Colonic mucosa (tissue), 4 donors: ENCODE measurements at regions not wholly inside any gene's neighbourhood (a gene's known extent, or its start where the extent isn't known, plus 50 kb on each side); places are given as distances from the start of the nearest gene placed in this dataset.
"Not testable (repeated sequence)": the region's sequence is repeated elsewhere in the genome, so short reads cannot be mapped to it uniquely, and the experiment has no call there.

Experiments used
- DNase-seq: peaks from one replicate; pipeline ENCODE4 v3.0.0-alpha.2; 2020
- H3K27ac ChIP-seq: fragments of 200-600 bp; one replicate; pipeline ENCODE4 v1.8.0; 2021
- H3K27me3 ChIP-seq: fragments of 200-600 bp; one replicate; pipeline ENCODE4 v1.8.0; 2021
- H3K36me3 ChIP-seq: fragments of 200-600 bp; one replicate; pipeline ENCODE4 v1.8.0; 2021
- H3K4me1 ChIP-seq: fragments of 200-600 bp; one replicate; pipeline ENCODE4 v1.8.0; 2021; ENCODE audit warnings: mild to moderate bottlenecking
- H3K4me3 ChIP-seq: fragments of 200-600 bp; one replicate; pipeline ENCODE4 v1.8.0; 2021
- H3K9ac ChIP-seq, 2 donors: one replicate each; pipeline ENCODE4 v1.7.0; 2013; ENCODE audit warnings: control low read depth in 2 of 2, low read depth in 2 of 2, low read length in 2 of 2
- H3K9me3 ChIP-seq: fragments of 200-600 bp; one replicate; pipeline ENCODE4 v1.8.0; 2021
- CTCF ChIP-seq: fragments of 200-600 bp; IDR thresholded peaks from one replicate; pipeline ENCODE4 v1.8.0; 2022; ENCODE audit warnings: antibody characterized with exemption, mild to moderate bottlenecking
- intact Hi-C: fragments of 100-400 bp; cut with DNase I; formaldehyde crosslinking; loops from one replicate; pipeline ENCODE4 v1.14.1; 2022
- donor health status: healthy.
- donor health status: DM: no; HTN: no; CAD: no.
- donor health status: DM: no; HTN: no; CAD: no.

- intact Hi-C loops: no loop called here
- H3K27ac ChIP-seq: no peak overlapping the region
- H3K9me3 ChIP-seq: no peaks in the 10 kb centered on the region
- no peaks in the 10 kb centered on the region for H3K27me3 ChIP-seq
- TF ChIP-seq CTCF: no peak
- H3K9ac ChIP-seq: no peak overlapping the region
- no peak overlapping the region for H3K4me3 ChIP-seq
- no peaks in the 10 kb centered on the region for H3K36me3 ChIP-seq
- no peak for DNase-seq
- no peaks in the 10 kb centered on the region for H3K4me1 ChIP-seq
These were observed 82.9 kb downstream of the EOMES start for GRCh38 chr3:27639271-27639670.

GRCh38 chr3:27638594-27638993, 83.5 kb downstream of the EOMES start:
- Histone ChIP-seq H3K4me3 (no peak overlapping the region), H3K27ac (no peak overlapping the region), H3K4me1 (no peaks in the 10 kb centered on the region), H3K36me3 (no peaks in the 10 kb centered on the region), H3K27me3 (no peaks in the 10 kb centered on the region), H3K9me3 (no peaks in the 10 kb centered on the region), H3K9ac (no peak overlapping the region)
- intact Hi-C loops: no loop called here
- no peak for DNase-seq
- TF ChIP-seq CTCF: no peak

GRCh38 chr3:27637346-27637995, 84.7 kb downstream of the EOMES start:
- no peak for DNase-seq
- H3K9ac ChIP-seq: no peak overlapping the region
- H3K4me3 ChIP-seq: no peak overlapping the region
- no peak overlapping the region for H3K27ac ChIP-seq
- intact Hi-C loops: no loop called here
- H3K36me3 ChIP-seq: no peaks in the 10 kb centered on the region
- no peaks in the 10 kb centered on the region for H3K27me3 ChIP-seq
- H3K4me1 ChIP-seq: no peaks in the 10 kb centered on the region
- no peak for TF ChIP-seq CTCF
- no peaks in the 10 kb centered on the region for H3K9me3 ChIP-seq

- H3K4me1 ChIP-seq, H3K4me3 ChIP-seq, H3K27ac ChIP-seq, H3K27me3 ChIP-seq, H3K36me3 ChIP-seq, H3K9ac ChIP-seq, H3K9me3 ChIP-seq, intact Hi-C loops, DNase-seq: not testable (repeated sequence)
These were observed 87.1 kb downstream of the EOMES start for GRCh38 chr3:27635006-27635405.

- DNase-seq: no peak
- Histone ChIP-seq H3K27ac (peak overlapping the region; percentile 75), H3K36me3 (no peaks in the 10 kb centered on the region), H3K9me3 (no peaks in the 10 kb centered on the region), H3K9ac (peak overlapping the region; percentile 38 to 80), H3K27me3 (no peaks in the 10 kb centered on the region), H3K4me1 (no peaks in the 10 kb centered on the region), H3K4me3 (peak overlapping the region; percentile 60)
- no peak for TF ChIP-seq CTCF
- intact Hi-C loops: no loop called here
These were observed 88.9 kb downstream of the EOMES start for GRCh38 chr3:27633224-27633545.

GRCh38 chr3:27632431-27633223, 89.5 kb downstream of the EOMES start:
- Histone ChIP-seq H3K9me3 (no peaks in the 10 kb centered on the region), H3K27me3 (no peaks in the 10 kb centered on the region), H3K27ac (peak overlapping the region; percentile 75), H3K36me3 (no peaks in the 10 kb centered on the region), H3K4me3 (peak overlapping the region; percentile 60), H3K4me1 (no peaks in the 10 kb centered on the region), H3K9ac (peak overlapping the region; percentile 51 to 80)
- DNase-seq: peak; percentile 50
- intact Hi-C loops: no loop called here
- no peak for TF ChIP-seq CTCF
